Trophoblast cell (in vitro differentiated cells and primary cell): ENCODE measurements at regions not wholly inside any gene's neighbourhood (a gene's known extent, or its start where the extent isn't known, plus 50 kb on each side); places are given as distances from the start of the nearest gene placed in this dataset.

Experiments used
- DNase-seq, 2 donors: peaks; one replicate each; pipeline ENCODE4 v3.0.0-alpha.2; 2016
- H2AFZ ChIP-seq: 2 replicates; pipeline ENCODE4 v1.6.1; 2013; ENCODE audit warnings: low read length, moderate library complexity, mild to moderate bottlenecking; ENCODE audit not compliant: insufficient read depth, poor library complexity
- H2AK5ac ChIP-seq: 2 replicates; pipeline ENCODE4 v1.6.1; 2013; ENCODE audit warnings: mild to moderate bottlenecking, low read length
- H2BK120ac ChIP-seq: 2 replicates; pipeline ENCODE4 v1.6.1; 2013; ENCODE audit warnings: low read length, mild to moderate bottlenecking, moderate library complexity; ENCODE audit not compliant: insufficient read depth, poor library complexity
- H2BK12ac ChIP-seq: 2 replicates; pipeline ENCODE4 v1.6.1; 2013; ENCODE audit warnings: mild to moderate bottlenecking, low read length, moderate library complexity
- H2BK5ac ChIP-seq: 2 replicates; pipeline ENCODE4 v1.6.1; 2013; ENCODE audit warnings: low read length, low read depth, moderate library complexity, mild to moderate bottlenecking; ENCODE audit not compliant: poor library complexity
- H3K14ac ChIP-seq: 2 replicates; pipeline ENCODE4 v1.6.1; 2013; ENCODE audit warnings: mild to moderate bottlenecking, low read length
- H3K18ac ChIP-seq: 2 replicates; pipeline ENCODE4 v1.6.1; 2013; ENCODE audit warnings: mild to moderate bottlenecking, low read length
- H3K23ac ChIP-seq: 2 replicates; pipeline ENCODE4 v1.6.1; 2013; ENCODE audit warnings: low read length
- H3K27ac ChIP-seq: 2 replicates; pipeline ENCODE4 v1.5.1; 2013; ENCODE audit warnings: low read depth, mild to moderate bottlenecking, inconsistent platforms, low read length, moderate library complexity
- H3K27me3 ChIP-seq: 2 replicates; pipeline ENCODE4 v1.6.1; 2013; ENCODE audit warnings: inconsistent platforms, mild to moderate bottlenecking, low read length, moderate library complexity; ENCODE audit not compliant: insufficient read depth
- H3K36me3 ChIP-seq, 2 experiments: 1 replicate in 1 of 2; 2 replicates in 1 of 2; pipeline ENCODE4 v1.6.1; 2013; ENCODE audit warnings: low read length in 2 of 2, mild to moderate bottlenecking in 2 of 2, moderate library complexity in 1 of 2; ENCODE audit not compliant: insufficient read depth in 2 of 2, control insufficient read depth in 1 of 2
- H3K4ac ChIP-seq: 2 replicates; pipeline ENCODE4 v1.6.1; 2013; ENCODE audit warnings: low read depth, mild to moderate bottlenecking, low read length, moderate library complexity
- H3K4me1 ChIP-seq, 2 experiments: 1 replicate in 1 of 2; 2 replicates in 1 of 2; pipeline ENCODE4 v1.6.1; 2013; ENCODE audit warnings: low read length in 2 of 2, mild to moderate bottlenecking in 2 of 2, moderate library complexity in 1 of 2; ENCODE audit not compliant: insufficient read depth in 2 of 2, control insufficient read depth in 1 of 2
- H3K4me2 ChIP-seq: 2 replicates; pipeline ENCODE4 v1.6.1; 2013; ENCODE audit warnings: inconsistent platforms, mild to moderate bottlenecking, low read length, moderate library complexity
- H3K4me3 ChIP-seq: 2 replicates; pipeline ENCODE4 v1.5.1; 2013; ENCODE audit warnings: mild to moderate bottlenecking, low read depth, low read length, inconsistent platforms
- H3K79me1 ChIP-seq: one replicate; pipeline ENCODE4 v1.6.1; 2013; ENCODE audit warnings: low read length
- H3K79me2 ChIP-seq: 2 replicates; pipeline ENCODE4 v1.6.1; 2013; ENCODE audit warnings: low read length, mild to moderate bottlenecking; ENCODE audit not compliant: control insufficient read depth, insufficient read depth, poor library complexity
- H3K9ac ChIP-seq: 2 replicates; pipeline ENCODE4 v1.6.1; 2013; ENCODE audit warnings: mild to moderate bottlenecking, low read length
- H3K9me3 ChIP-seq: 2 replicates; pipeline ENCODE4 v1.6.1; 2013; ENCODE audit warnings: low read depth, mild to moderate bottlenecking, control low read depth, inconsistent platforms, low read length; ENCODE audit not compliant: insufficient read depth
- H4K12ac ChIP-seq: 2 replicates; pipeline ENCODE4 v1.6.1; 2013; ENCODE audit warnings: low read depth, mild to moderate bottlenecking, low read length, moderate library complexity
- H4K8ac ChIP-seq: 2 replicates; pipeline ENCODE4 v1.6.1; 2013; ENCODE audit warnings: low read depth, mild to moderate bottlenecking, low read length, moderate library complexity
- H4K91ac ChIP-seq: one replicate; pipeline ENCODE4 v1.6.1; 2013; ENCODE audit warnings: low read depth, mild to moderate bottlenecking, low read length, moderate library complexity
- WGBS: extraction: QIAGEN DNeasy Blood & Tissue Kit; methylation state at CpG from one replicate; pipeline ENCODE4 v1.1.7; 2013; ENCODE audit warnings: missing lambda C conversion rate; ENCODE audit not compliant: insufficient read length, insufficient coverage; ENCODE audit errors: extremely low coverage; 5-methylcytosine and 5-hydroxymethylcytosine counted together

GRCh38 chr10:109386101-109386500 lies 537.2 kb downstream of the XPNPEP1 start:
- no peak overlapping the region for H3K14ac ChIP-seq
- H3K4me3 ChIP-seq, result no peak overlapping the region
- H3K79me1 ChIP-seq, result no peaks in the 10 kb centered on the region
- H2AFZ ChIP-seq, result no peak overlapping the region
- H4K91ac ChIP-seq, result no peak overlapping the region
- H3K4ac ChIP-seq, result no peak overlapping the region
- H3K18ac ChIP-seq, result no peak overlapping the region
- no peaks in the 10 kb centered on the region for H3K79me2 ChIP-seq
- no CpG with 5 or more reads among the region's 1 CpG for WGBS
- DNase-seq, result no peak
- no peak overlapping the region for H2AK5ac ChIP-seq
- no peaks in the 10 kb centered on the region for H3K9me3 ChIP-seq
- no peak overlapping the region for H2BK5ac ChIP-seq
- no peak overlapping the region for H3K4me2 ChIP-seq
- H4K8ac ChIP-seq, result no peak overlapping the region
- no peak overlapping the region for H4K12ac ChIP-seq
- no peaks in the 10 kb centered on the region for H3K4me1 ChIP-seq
- H3K23ac ChIP-seq, result peak overlapping the region; percentile 37
- H3K36me3 ChIP-seq, result no peaks in the 10 kb centered on the region
- H3K9ac ChIP-seq, result no peak overlapping the region
- H3K27me3 ChIP-seq, result no peaks in the 10 kb centered on the region
- H2BK12ac ChIP-seq, result no peak overlapping the region
- H2BK120ac ChIP-seq, result no peak overlapping the region
- no peak overlapping the region for H3K27ac ChIP-seq

GRCh38 chr10:109379186-109379585 lies 544.1 kb downstream of the XPNPEP1 start:
- Histone ChIP-seq H3K27ac (no peak overlapping the region), H2BK120ac (no peak overlapping the region), H3K18ac (no peak overlapping the region), H3K36me3 (no peaks in the 10 kb centered on the region), H3K79me1 (no peaks in the 10 kb centered on the region), H2AFZ (no peak overlapping the region), H3K4me3 (no peak overlapping the region), H3K4me2 (no peak overlapping the region), H3K27me3 (no peaks in the 10 kb centered on the region), H3K79me2 (no peaks in the 10 kb centered on the region), H2BK5ac (no peak overlapping the region), H4K91ac (no peak overlapping the region), H4K12ac (no peak overlapping the region), H2AK5ac (no peak overlapping the region), H2BK12ac (no peak overlapping the region), H3K14ac (no peak overlapping the region), H3K4ac (no peak overlapping the region), H3K9me3 (no peaks in the 10 kb centered on the region), H3K9ac (no peak overlapping the region), H3K4me1 (no peaks in the 10 kb centered on the region), H4K8ac (no peak overlapping the region), H3K23ac (no peak overlapping the region)
- WGBS, result no CpG with 5 or more reads among the region's 2 CpGs
- no peak for DNase-seq

- Histone ChIP-seq H2BK120ac (no peak overlapping the region), H3K4ac (no peak overlapping the region), H2BK12ac (no peak overlapping the region), H3K23ac (no peak overlapping the region), H3K36me3 (no peaks in the 10 kb centered on the region), H2AK5ac (no peak overlapping the region), H3K27ac (no peak overlapping the region), H3K18ac (no peak overlapping the region), H3K4me3 (no peak overlapping the region), H3K27me3 (no peaks in the 10 kb centered on the region), H3K4me2 (no peak overlapping the region), H3K79me1 (no peaks in the 10 kb centered on the region), H3K14ac (no peak overlapping the region), H2BK5ac (no peak overlapping the region), H3K4me1 (no peaks in the 10 kb centered on the region), H4K91ac (no peak overlapping the region), H3K9me3 (no peaks in the 10 kb centered on the region), H4K8ac (no peak overlapping the region), H2AFZ (no peak overlapping the region), H4K12ac (no peak overlapping the region), H3K79me2 (no peaks in the 10 kb centered on the region), H3K9ac (no peak overlapping the region)
- WGBS, result no CpG with 5 or more reads among the region's 1 CpG
- DNase-seq, result peak; percentile 16 to 72
These were observed 549.1 kb downstream of the XPNPEP1 start for GRCh38 chr10:109374215-109374614.

- H4K12ac ChIP-seq, result no peak overlapping the region
- H4K8ac ChIP-seq, result no peak overlapping the region
- H3K27me3 ChIP-seq, result no peaks in the 10 kb centered on the region
- H3K79me1 ChIP-seq, result no peaks in the 10 kb centered on the region
- no peak overlapping the region for H3K27ac ChIP-seq
- no peak overlapping the region for H2BK5ac ChIP-seq
- no peak overlapping the region for H3K18ac ChIP-seq
- no peak for DNase-seq
- no peak overlapping the region for H2AFZ ChIP-seq
- H3K36me3 ChIP-seq, result no peaks in the 10 kb centered on the region
- H2AK5ac ChIP-seq, result no peak overlapping the region
- WGBS, result no CpG with 5 or more reads among the region's 4 CpGs
- no peak overlapping the region for H3K4me2 ChIP-seq
- no peak overlapping the region for H4K91ac ChIP-seq
- H3K9ac ChIP-seq, result no peak overlapping the region
- H2BK12ac ChIP-seq, result no peak overlapping the region
- no peak overlapping the region for H2BK120ac ChIP-seq
- no peaks in the 10 kb centered on the region for H3K79me2 ChIP-seq
- no peak overlapping the region for H3K4ac ChIP-seq
- no peak overlapping the region for H3K23ac ChIP-seq
- no peaks in the 10 kb centered on the region for H3K9me3 ChIP-seq
- H3K14ac ChIP-seq, result no peak overlapping the region
- no peak overlapping the region for H3K4me3 ChIP-seq
- no peaks in the 10 kb centered on the region for H3K4me1 ChIP-seq
These were observed 564.0 kb downstream of the XPNPEP1 start for GRCh38 chr10:109359316-109359715.
